Nephron (organoid): ENCODE measurements at regions not wholly inside any gene's neighbourhood (a gene's known extent, or its start where the extent isn't known, plus 50 kb on each side); places are given as distances from the start of the nearest gene placed in this dataset.

ENCODE experiments used
- H3K27ac Mint-ChIP-seq, 3 experiments: 2 replicates each; pipeline ENCODE4 v1.8.0; 2020; ENCODE audit warnings: mixed read lengths in 3 of 3, mild to moderate bottlenecking in 2 of 3, moderate library complexity in 1 of 3
- H3K27me3 Mint-ChIP-seq: 2 replicates; pipeline ENCODE4 v1.8.0; 2021; ENCODE audit warnings: low read depth, mild to moderate bottlenecking, moderate library complexity, mixed read lengths
- H3K36me3 Mint-ChIP-seq: 2 replicates; pipeline ENCODE4 v1.8.0; 2020; ENCODE audit warnings: low read depth, mixed read lengths
- H3K4me1 Mint-ChIP-seq: 2 replicates; pipeline ENCODE4 v1.8.0; 2020; ENCODE audit warnings: mixed read lengths
- H3K4me3 Mint-ChIP-seq, 3 experiments: 2 replicates each; pipeline ENCODE4 v1.8.0; 2020; ENCODE audit warnings: mild to moderate bottlenecking in 3 of 3, mixed read lengths in 3 of 3, moderate library complexity in 2 of 3
- H3K9me3 Mint-ChIP-seq: 2 replicates; pipeline ENCODE4 v1.8.0; 2020; ENCODE audit warnings: mixed read lengths
- CTCF ChIP-seq, 3 experiments: fragments of 200-600 bp; sonication (generic); IDR thresholded peaks; one replicate each; pipeline ENCODE4 v1.5.0; 2021; ENCODE audit warnings: antibody characterized with exemption in 3 of 3; ENCODE audit not compliant: unreplicated experiment in 3 of 3

GRCh38 chr15:29457729-29458128 lies 188.1 kb upstream of the NSMCE3 start:
- Mint-ChIP-seq H3K4me1 (peaks cover 8% of the 10 kb centered on the region), H3K36me3 (no peaks in the 10 kb centered on the region), H3K27me3 (peaks cover 17% of the 10 kb centered on the region), H3K27ac (no peak overlapping the region), H3K4me3 (no peak overlapping the region), H3K9me3 (no peaks in the 10 kb centered on the region)
- TF ChIP-seq CTCF (IDR thresholded peaks at IDR 0.05; ENCODE audit: unreplicated experiment in 3 of 3): no peak

DNA sequence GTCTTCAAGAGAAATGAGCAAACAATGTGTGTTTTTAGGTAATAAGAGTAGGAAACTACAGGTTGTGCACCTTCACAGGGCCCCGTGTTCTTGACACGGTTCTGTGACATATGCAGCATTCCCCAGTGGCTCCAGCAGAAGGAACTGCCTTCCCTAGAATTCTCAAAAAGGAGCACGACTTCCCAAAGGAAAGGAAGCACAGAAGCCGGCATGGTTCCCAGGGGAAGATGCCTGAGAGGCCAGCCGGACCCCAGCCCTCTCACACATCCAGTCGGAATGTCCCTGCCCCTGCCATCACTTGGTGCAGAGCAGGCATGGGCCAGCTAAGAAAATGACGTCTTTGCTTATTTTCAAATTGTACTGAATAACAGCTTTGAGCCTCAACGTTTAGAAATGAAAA lies 187.3 kb upstream of the NSMCE3 start:
- H3K36me3 Mint-ChIP-seq: no peaks in the 10 kb centered on the region
- no peaks in the 10 kb centered on the region for H3K9me3 Mint-ChIP-seq
- H3K27ac Mint-ChIP-seq: no peak overlapping the region
- no peak overlapping the region for H3K4me3 Mint-ChIP-seq
- H3K4me1 Mint-ChIP-seq: peaks cover 12% of the 10 kb centered on the region
- H3K27me3 Mint-ChIP-seq: peaks cover 20% of the 10 kb centered on the region
- no peak for TF ChIP-seq CTCF (IDR thresholded peaks at IDR 0.05; ENCODE audit: unreplicated experiment in 3 of 3)

DNA sequence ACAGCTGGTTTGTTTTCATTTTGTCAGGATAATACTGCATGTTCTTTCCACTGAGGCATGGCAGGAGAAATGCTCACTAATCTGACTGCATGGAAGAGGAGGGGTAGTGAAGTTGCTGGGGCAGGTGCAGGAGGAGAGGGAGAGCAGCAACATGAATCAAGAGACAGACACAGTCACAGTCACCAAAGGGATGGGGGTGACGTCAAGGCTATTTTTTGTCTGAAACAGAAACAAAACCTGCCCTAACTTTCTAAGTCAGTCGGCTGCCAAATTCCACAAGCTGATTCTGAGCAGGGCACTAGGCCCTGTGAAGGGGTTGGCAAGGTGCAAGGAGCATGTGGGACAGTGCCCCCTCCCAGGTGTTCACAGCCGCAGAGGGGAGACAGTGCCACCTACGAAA lies 186.6 kb upstream of the NSMCE3 start:
- no peak overlapping the region for H3K27ac Mint-ChIP-seq

GRCh38 chr15:29455530-29455929 lies 185.9 kb upstream of the NSMCE3 start:
- H3K9me3 Mint-ChIP-seq: no peaks in the 10 kb centered on the region
- peaks cover 20% of the 10 kb centered on the region for H3K27me3 Mint-ChIP-seq
- no peak overlapping the region for H3K4me3 Mint-ChIP-seq
- no peaks in the 10 kb centered on the region for H3K36me3 Mint-ChIP-seq
- TF ChIP-seq CTCF (IDR thresholded peaks at IDR 0.05; ENCODE audit: unreplicated experiment in 3 of 3): no peak
- H3K27ac Mint-ChIP-seq: no peak overlapping the region
- peaks cover 12% of the 10 kb centered on the region for H3K4me1 Mint-ChIP-seq

More for the DNA sequence above, 186.6 kb upstream of the NSMCE3 start:
- Mint-ChIP-seq H3K27me3 (peaks cover 20% of the 10 kb centered on the region), H3K4me3 (no peak overlapping the region), H3K36me3 (no peaks in the 10 kb centered on the region), H3K4me1 (peaks cover 12% of the 10 kb centered on the region), H3K9me3 (no peaks in the 10 kb centered on the region)
- TF ChIP-seq CTCF (IDR thresholded peaks at IDR 0.05; ENCODE audit: unreplicated experiment in 3 of 3): no peak

- peaks cover 12% of the 10 kb centered on the region for H3K4me1 Mint-ChIP-seq
- H3K36me3 Mint-ChIP-seq: no peaks in the 10 kb centered on the region
- no peak overlapping the region for H3K27ac Mint-ChIP-seq
- TF ChIP-seq CTCF (IDR thresholded peaks at IDR 0.05; ENCODE audit: unreplicated experiment in 3 of 3): no peak
- H3K4me3 Mint-ChIP-seq: no peak overlapping the region
- peaks cover 20% of the 10 kb centered on the region for H3K27me3 Mint-ChIP-seq
- no peaks in the 10 kb centered on the region for H3K9me3 Mint-ChIP-seq
Measured at GRCh38 chr15:29455055-29455454, 185.4 kb upstream of the NSMCE3 start.

DNA sequence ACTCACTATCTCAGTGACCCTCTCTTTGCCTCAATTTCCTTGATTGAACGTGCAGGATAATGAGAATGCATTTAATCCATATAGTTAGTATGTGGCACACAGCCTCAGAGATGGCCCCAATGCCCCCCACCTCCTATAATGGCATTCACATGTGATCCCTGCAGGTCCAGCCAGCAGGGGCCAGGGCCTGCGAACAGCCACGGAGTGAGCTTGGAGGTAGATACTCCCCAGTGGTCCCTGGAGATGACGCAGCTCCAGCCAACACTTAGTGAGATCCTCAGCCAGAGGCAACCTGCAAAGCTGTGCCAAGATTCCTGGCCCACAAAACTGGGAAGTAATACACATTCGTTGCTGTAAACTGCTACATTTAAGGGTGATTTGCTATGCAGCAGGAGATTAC lies 184.9 kb upstream of the NSMCE3 start:
- Mint-ChIP-seq H3K36me3 (no peaks in the 10 kb centered on the region), H3K27me3 (peaks cover 20% of the 10 kb centered on the region), H3K4me3 (no peak overlapping the region), H3K9me3 (no peaks in the 10 kb centered on the region), H3K27ac (no peak overlapping the region), H3K4me1 (peaks cover 12% of the 10 kb centered on the region)
- no peak for TF ChIP-seq CTCF (IDR thresholded peaks at IDR 0.05; ENCODE audit: unreplicated experiment in 3 of 3)
